ENCODE measurements at regions not wholly inside any gene's neighbourhood (a gene's known extent, or its start where the extent isn't known, plus 50 kb on each side); places are given as distances from the start of the nearest gene placed in this dataset.
A peak's percentile ranks its signal among the peaks of the same experiment; 100 is the strongest.

DNA sequence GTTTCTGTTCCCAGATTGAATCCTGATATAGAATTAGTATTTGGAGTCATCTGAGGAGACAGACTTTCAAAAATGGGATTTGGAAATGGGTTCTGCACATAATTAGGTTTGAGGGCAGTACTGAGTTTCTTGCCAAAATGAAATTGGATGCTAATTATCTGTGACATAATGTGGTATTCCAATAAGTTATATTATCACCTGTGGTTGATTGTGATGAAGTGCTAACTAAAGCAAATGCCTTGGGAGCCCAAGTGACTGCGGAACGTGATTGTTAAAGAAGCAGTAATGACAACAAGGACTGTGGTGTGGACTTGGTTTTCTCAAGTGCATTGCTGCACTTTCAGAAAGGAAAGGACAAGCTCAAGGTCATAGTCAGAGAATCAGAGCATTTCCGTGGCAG lies 337.0 kb downstream of the IPO8 start:
- H3K4me1 ChIP-seq, result no peaks in the 10 kb centered on the region
- intact Hi-C loops (cut with DNase I), result no loop called here
- no peaks in the 10 kb centered on the region for H3K27me3 ChIP-seq
- no peak overlapping the region for H3K4me3 ChIP-seq
- peaks cover 0 to 6% of the 10 kb centered on the region in 2 donors for H3K9me3 ChIP-seq
- DNase-seq (peak in 2 of 4 donors; percentile 18 to 43), ATAC-seq (no peak)
- no peak overlapping the region for H3K27ac ChIP-seq
- no peak for TF ChIP-seq CTCF (IDR thresholded peaks at IDR 0.05)
- H3K36me3 ChIP-seq, result no peaks in the 10 kb centered on the region

GRCh38 chr12:30357766-30358490 lies 337.7 kb downstream of the IPO8 start:
- peak in 2 of 4 donors; percentile 71 to 73 for DNase-seq
- ATAC-seq, result peak; percentile 57
- intact Hi-C loops (cut with DNase I), result no loop called here

GRCh38 chr12:30345744-30346471 lies 349.8 kb downstream of the IPO8 start:
- Histone ChIP-seq H3K27ac (no peak overlapping the region), H3K4me3 (no peak overlapping the region), H3K27me3 (no peaks in the 10 kb centered on the region), H3K9me3 (peaks cover 0 to 10% of the 10 kb centered on the region in 2 donors), H3K36me3 (no peaks in the 10 kb centered on the region), H3K4me1 (no peaks in the 10 kb centered on the region)
- no peak for DNase-seq
- no peak for TF ChIP-seq CTCF (IDR thresholded peaks at IDR 0.05)
- intact Hi-C loops (cut with DNase I), result no loop called here
- no peak for ATAC-seq

More at GRCh38 chr12:30357766-30358490, 337.7 kb downstream of the IPO8 start:
- TF ChIP-seq CTCF (IDR thresholded peaks at IDR 0.05), result no peak
- H3K27me3 ChIP-seq, result no peaks in the 10 kb centered on the region
- H3K36me3 ChIP-seq, result no peaks in the 10 kb centered on the region
- no peak overlapping the region for H3K27ac ChIP-seq
- peaks cover 0 to 5% of the 10 kb centered on the region in 2 donors for H3K9me3 ChIP-seq
- H3K4me3 ChIP-seq, result no peak overlapping the region
- H3K4me1 ChIP-seq, result no peaks in the 10 kb centered on the region

DNA sequence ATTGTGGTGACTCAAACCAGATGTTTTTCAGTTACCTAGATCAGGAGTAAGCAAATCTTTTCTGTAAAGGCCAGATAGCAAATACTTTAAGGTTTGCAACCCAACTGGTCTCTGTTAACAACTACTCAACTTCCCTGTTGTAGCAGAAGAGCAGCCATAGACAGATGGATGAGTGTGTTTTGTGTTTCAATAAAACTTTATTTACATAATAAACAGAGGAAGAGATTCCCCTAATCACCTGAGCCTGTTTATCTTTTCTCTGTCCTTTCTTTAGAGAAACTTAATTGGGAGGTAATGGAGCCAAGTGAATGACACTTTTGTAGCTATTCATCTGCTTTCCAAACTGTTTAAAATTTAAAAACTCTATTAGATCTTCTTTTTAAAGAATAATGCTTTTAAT lies 365.1 kb downstream of the IPO8 start:
- H3K4me3 ChIP-seq, result no peak overlapping the region
- H3K4me1 ChIP-seq, result no peaks in the 10 kb centered on the region
- no peak for DNase-seq
- H3K27me3 ChIP-seq, result no peaks in the 10 kb centered on the region
- peaks cover 0 to 9% of the 10 kb centered on the region in 2 donors for H3K9me3 ChIP-seq
- H3K27ac ChIP-seq, result no peak overlapping the region
- no peak for ATAC-seq
- intact Hi-C loops (cut with DNase I), result no loop called here
- no peak for TF ChIP-seq CTCF (IDR thresholded peaks at IDR 0.05)
- no peaks in the 10 kb centered on the region for H3K36me3 ChIP-seq

GRCh38 chr12:30329281-30329680 lies 366.4 kb downstream of the IPO8 start:
- H3K9me3 ChIP-seq, result peaks cover 0 to 9% of the 10 kb centered on the region in 2 donors
- no peak overlapping the region for H3K4me3 ChIP-seq
- DNase-seq (no peak), ATAC-seq (no peak)
- H3K27ac ChIP-seq, result no peak overlapping the region
- H3K4me1 ChIP-seq, result no peaks in the 10 kb centered on the region
- intact Hi-C loops (cut with DNase I), result no loop called here
- no peak for TF ChIP-seq CTCF (IDR thresholded peaks at IDR 0.05)
- no peaks in the 10 kb centered on the region for H3K27me3 ChIP-seq
- H3K36me3 ChIP-seq, result no peaks in the 10 kb centered on the region

Data from left lung (tissue), 4 donors.